Right lobe of liver (tissue), 6 donors: ENCODE measurements at regions not wholly inside any gene's neighbourhood (a gene's known extent, or its start where the extent isn't known, plus 50 kb on each side); places are given as distances from the start of the nearest gene placed in this dataset.

Experiments
- ATAC-seq, 4 donors: fragments of 200-7000 bp; cut with Tn5 transposase; one replicate each; pipeline ENCODE4 v1.9.1; 2020; ENCODE audit warnings: mild to moderate bottlenecking in 4 of 4, moderate library complexity in 4 of 4
- DNase-seq, 3 donors: peaks; one replicate each; pipeline ENCODE4 v3.0.0-alpha.2; 2020
- H3K27ac ChIP-seq, 3 donors: fragments of 200-600 bp; one replicate each; pipeline ENCODE4 v1.8.0; 2022
- H3K27me3 ChIP-seq, 2 donors: fragments of 200-600 bp; one replicate each; pipeline ENCODE4 v1.8.0; 2022
- H3K36me3 ChIP-seq, 4 donors: fragments of 200-600 bp; sonication (generic) in 1 of 4; one replicate each; pipeline versions ENCODE4 v1.5.1 to v1.8.0; 2017 to 2022; ENCODE audit warnings: control low read depth in 1 of 4
- H3K4me1 ChIP-seq, 4 donors: fragments of 200-600 bp; sonication (generic) in 1 of 4; one replicate each; pipeline versions ENCODE4 v1.5.1 to v1.8.0; 2017 to 2022; ENCODE audit warnings: control low read depth in 1 of 4
- H3K4me3 ChIP-seq, 3 donors: fragments of 200-600 bp; one replicate each; pipeline ENCODE4 v1.8.0; 2022
- H3K9me3 ChIP-seq, 4 donors: fragments of 200-600 bp; sonication (generic) in 1 of 4; one replicate each; pipeline versions ENCODE4 v1.5.1 to v1.8.0; 2017 to 2022; ENCODE audit warnings: control low read depth in 1 of 4
- CTCF ChIP-seq, 4 donors: fragments of 200-600 bp in 3 of 4; fragments of 450-650 bp in 1 of 4; IDR thresholded peaks; one replicate each; pipeline versions ENCODE4 v1.5.1 to v1.8.0; 2016 to 2022; ENCODE audit warnings: antibody characterized with exemption in 4 of 4, mild to moderate bottlenecking in 2 of 4
- POLR2A ChIP-seq: fragments of 450-650 bp; IDR thresholded peaks from one replicate; pipeline ENCODE4 v1.6.1; 2017; ENCODE audit warnings: antibody characterized with exemption, mild to moderate bottlenecking
- WGBS: methylation state at CpG from one replicate; pipeline ENCODE4 v1.1.6; 2018; ENCODE audit warnings: low coverage, low lambda C conversion rate; ENCODE audit not compliant: insufficient coverage; ENCODE audit errors: missing lambda C conversion rate; 5-methylcytosine and 5-hydroxymethylcytosine counted together
- intact Hi-C, 2 donors: fragments of 100-400 bp; cut with DNase I; formaldehyde crosslinking; loops; one replicate each; pipeline versions ENCODE4 v1.11.2 to v1.14.1; 2022
- donor health status: DM: no; HTN: yes; CAD: no.
- donor health status: DM: no; HTN: no; CAD: no.
- donor health status: DM: no; HTN: no; CAD: no.
- donor health status: DM: no; HTN: yes; CAD: no.
- donor health status: DM: no; HTN: yes; CAD: no.

- Histone ChIP-seq H3K27me3 (no peaks in the 10 kb centered on the region), H3K9me3 (no peaks in the 10 kb centered on the region), H3K4me1 (peaks cover 0 to 9% (median 0%) of the 10 kb centered on the region in 4 donors), H3K27ac (no peak overlapping the region), H3K4me3 (no peak overlapping the region), H3K36me3 (no peaks in the 10 kb centered on the region)
- ATAC-seq (no peak), DNase-seq (no peak)
- no peak for TF ChIP-seq POLR2A
- TF ChIP-seq CTCF (IDR thresholded peaks at IDR 0.05): no peak
- WGBS: 68% methylated on average over 4 of the region's 4 CpGs
- intact Hi-C loops: no loop called here
Observed at GRCh38 chr7:37524056-37524455, 75.4 kb upstream of the ELMO1 start.

- intact Hi-C loops: no loop called here
- 42% methylated on average over 2 of the region's 2 CpGs for WGBS
Observed at GRCh38 chr7:37524797-37525196, 76.1 kb upstream of the ELMO1 start.

GRCh38 chr7:37526623-37527022 lies 78.0 kb upstream of the ELMO1 start:
- no peak overlapping the region for H3K27ac ChIP-seq
- H3K36me3 ChIP-seq: no peaks in the 10 kb centered on the region
- no peak overlapping the region for H3K4me3 ChIP-seq
- H3K27me3 ChIP-seq: no peaks in the 10 kb centered on the region
- DNase-seq: no peak
- intact Hi-C loops: no loop called here
- H3K9me3 ChIP-seq: no peaks in the 10 kb centered on the region
- H3K4me1 ChIP-seq: peaks cover 0 to 9% (median 0%) of the 10 kb centered on the region in 4 donors
- TF ChIP-seq POLR2A (no peak), CTCF (IDR thresholded peaks at IDR 0.05) (no peak)
- no peak for ATAC-seq
- WGBS: 86% methylated on average over 4 of the region's 4 CpGs

More at GRCh38 chr7:37524797-37525196, 76.1 kb upstream of the ELMO1 start:
- ATAC-seq: no peak
- Histone ChIP-seq H3K9me3 (no peaks in the 10 kb centered on the region), H3K4me1 (peaks cover 0 to 9% (median 0%) of the 10 kb centered on the region in 4 donors), H3K27me3 (no peaks in the 10 kb centered on the region), H3K36me3 (no peaks in the 10 kb centered on the region), H3K27ac (no peak overlapping the region), H3K4me3 (no peak overlapping the region)
- no peak for DNase-seq
- TF ChIP-seq CTCF (IDR thresholded peaks at IDR 0.05): no peak
- no peak for TF ChIP-seq POLR2A

- ATAC-seq (peak; percentile 86 to 97 (median 90)), DNase-seq (peak; percentile 29 to 62 (median 59))
- intact Hi-C loops: no loop called here
- WGBS: 57% methylated on average over 2 of the region's 4 CpGs
- H3K4me3 ChIP-seq: no peak overlapping the region
- no peaks in the 10 kb centered on the region for H3K9me3 ChIP-seq
- H3K36me3 ChIP-seq: no peaks in the 10 kb centered on the region
- TF ChIP-seq CTCF (IDR thresholded peaks at IDR 0.05) (no peak), POLR2A (no peak)
- H3K27me3 ChIP-seq: no peaks in the 10 kb centered on the region
- H3K27ac ChIP-seq: no peak overlapping the region
- H3K4me1 ChIP-seq: peaks cover 0 to 9% (median 0%) of the 10 kb centered on the region in 4 donors
Observed at GRCh38 chr7:37527109-37527508, 78.4 kb upstream of the ELMO1 start.

GRCh38 chr7:37531225-37531624 lies 82.6 kb upstream of the ELMO1 start:
- H3K9me3 ChIP-seq: no peaks in the 10 kb centered on the region
- H3K36me3 ChIP-seq: no peaks in the 10 kb centered on the region
- no peaks in the 10 kb centered on the region for H3K27me3 ChIP-seq
- intact Hi-C loops: no loop called here
- DNase-seq (no peak), ATAC-seq (peak in 1 of 4 donors; percentile 32)
- H3K4me3 ChIP-seq: no peak overlapping the region
- no peak overlapping the region for H3K27ac ChIP-seq
- TF ChIP-seq CTCF (IDR thresholded peaks at IDR 0.05): no peak
- TF ChIP-seq POLR2A: no peak
- 31% methylated on average over 6 of the region's 6 CpGs for WGBS
- H3K4me1 ChIP-seq: peaks cover 0 to 9% (median 0%) of the 10 kb centered on the region in 4 donors
